Mesenteric fat pad (tissue), 1 donor: ENCODE measurements at regions not wholly inside any gene's neighbourhood (a gene's known extent, or its start where the extent isn't known, plus 50 kb on each side); places are given as distances from the start of the nearest gene placed in this dataset.
"Not testable (repeated sequence)": the region's sequence is repeated elsewhere in the genome, so short reads cannot be mapped to it uniquely, and the experiment has no call there.

Experiments used
- DNase-seq: peaks from one replicate; pipeline ENCODE4 v3.0.0-alpha.2; 2020; ENCODE audit warnings: low spot score
- donor health status: DM: yes; HTN: yes; CAD: no.

GRCh38 chr11:80307676-80308075 lies 866.8 kb upstream of the TENM4 start:
- no peak for DNase-seq

GRCh38 chr11:80297858-80298632 lies 857.2 kb upstream of the TENM4 start:
- DNase-seq, result no peak

GRCh38 chr11:80293293-80293692 lies 852.5 kb upstream of the TENM4 start:
- no peak for DNase-seq

GRCh38 chr11:80284946-80285785 lies 844.3 kb upstream of the TENM4 start:
- DNase-seq, result no peak

- no peak for DNase-seq
Observed at GRCh38 chr11:80282643-80283042, 841.8 kb upstream of the TENM4 start.

GRCh38 chr11:80281194-80281593 lies 840.4 kb upstream of the TENM4 start:
- DNase-seq, result no peak

GRCh38 chr11:80280737-80281136 lies 839.9 kb upstream of the TENM4 start:
- DNase-seq, result no peak

GRCh38 chr11:80261776-80262175 lies 820.9 kb upstream of the TENM4 start:
- no peak for DNase-seq

GRCh38 chr11:80257319-80258015 lies 816.6 kb upstream of the TENM4 start:
- not testable (repeated sequence) for DNase-seq

GRCh38 chr11:80255021-80255420 lies 814.2 kb upstream of the TENM4 start:
- DNase-seq, result no peak

- no peak for DNase-seq
Observed at GRCh38 chr11:80241766-80242165, 800.9 kb upstream of the TENM4 start.

- DNase-seq, result no peak
Observed at GRCh38 chr11:80240245-80240644, 799.4 kb upstream of the TENM4 start.

GRCh38 chr11:80239217-80239616 lies 798.4 kb upstream of the TENM4 start:
- no peak for DNase-seq

GRCh38 chr11:80227915-80228314 lies 787.1 kb upstream of the TENM4 start:
- DNase-seq, result no peak

GRCh38 chr11:80214413-80214812 lies 773.6 kb upstream of the TENM4 start:
- DNase-seq, result no peak

GRCh38 chr11:80211673-80212072 lies 770.8 kb upstream of the TENM4 start:
- DNase-seq, result no peak

- DNase-seq, result no peak
Observed at GRCh38 chr11:80204021-80204420, 763.2 kb upstream of the TENM4 start.

- DNase-seq, result no peak
Observed at GRCh38 chr11:80196932-80197554, 756.2 kb upstream of the TENM4 start.

GRCh38 chr11:80196041-80196440 lies 755.2 kb upstream of the TENM4 start:
- DNase-seq, result no peak

- DNase-seq, result no peak
Observed at GRCh38 chr11:80194625-80195024, 753.8 kb upstream of the TENM4 start.

GRCh38 chr11:80194016-80194415 lies 753.2 kb upstream of the TENM4 start:
- DNase-seq, result no peak
